ENCODE measurements at regions not wholly inside any gene's neighbourhood (a gene's known extent, or its start where the extent isn't known, plus 50 kb on each side); places are given as distances from the start of the nearest gene placed in this dataset.

GRCh38 chr13:70362820-70363570, 254.7 kb upstream of the KLHL1 start:
- no peak for DNase-seq

- DNase-seq, result no peak
Measured at GRCh38 chr13:70357031-70357430, 248.8 kb upstream of the KLHL1 start.

- no peak for DNase-seq
Measured at GRCh38 chr13:70353096-70353495, 244.8 kb upstream of the KLHL1 start.

- DNase-seq, result no peak
Measured at GRCh38 chr13:70347947-70348620, 239.8 kb upstream of the KLHL1 start.

GRCh38 chr13:70339738-70340137, 231.5 kb upstream of the KLHL1 start:
- DNase-seq, result no peak

GRCh38 chr13:70338609-70339008, 230.4 kb upstream of the KLHL1 start:
- DNase-seq, result no peak

- no peak for DNase-seq
Measured at GRCh38 chr13:70336866-70337265, 228.6 kb upstream of the KLHL1 start.

- DNase-seq, result no peak
Measured at GRCh38 chr13:70333752-70334151, 225.5 kb upstream of the KLHL1 start.

- no peak for DNase-seq
Measured at GRCh38 chr13:70330697-70331361, 222.6 kb upstream of the KLHL1 start.

- DNase-seq, result no peak
Measured at GRCh38 chr13:70324519-70324918, 216.3 kb upstream of the KLHL1 start.

- DNase-seq, result no peak
Measured at GRCh38 chr13:70311191-70311590, 202.9 kb upstream of the KLHL1 start.

- no peak for DNase-seq
Measured at GRCh38 chr13:70310396-70311119, 202.3 kb upstream of the KLHL1 start.

GRCh38 chr13:70297189-70297616, 189.0 kb upstream of the KLHL1 start:
- DNase-seq, result no peak

- no peak for DNase-seq
Measured at GRCh38 chr13:70284371-70284770, 176.1 kb upstream of the KLHL1 start.

GRCh38 chr13:70275841-70276240, 167.6 kb upstream of the KLHL1 start:
- DNase-seq, result no peak

- DNase-seq, result no peak
Measured at GRCh38 chr13:70255406-70255991, 147.2 kb upstream of the KLHL1 start.

GRCh38 chr13:70253834-70254233, 145.6 kb upstream of the KLHL1 start:
- no peak for DNase-seq

GRCh38 chr13:70253411-70253810, 145.2 kb upstream of the KLHL1 start:
- no peak for DNase-seq

GRCh38 chr13:70249332-70250064, 141.2 kb upstream of the KLHL1 start:
- DNase-seq, result no peak

GRCh38 chr13:70237131-70237530, 128.9 kb upstream of the KLHL1 start:
- no peak for DNase-seq

- no peak for DNase-seq
Measured at GRCh38 chr13:70235565-70235964, 127.3 kb upstream of the KLHL1 start.

- no peak for DNase-seq
Measured at GRCh38 chr13:70223911-70224310, 115.7 kb upstream of the KLHL1 start.

Measured in activated CD8-positive, alpha-beta memory T cell treated with anti-CD3 and anti-CD28 coated beads, Interleukin-2, amount 50 U/mL, for 4 hours (primary cell).